Astrocyte of the spinal cord (primary cell): ENCODE measurements at regions not wholly inside any gene's neighbourhood (a gene's known extent, or its start where the extent isn't known, plus 50 kb on each side); places are given as distances from the start of the nearest gene placed in this dataset.

Source experiments
- DNase-seq: peaks from one replicate; pipeline ENCODE4 v3.0.0; 2011; ENCODE audit warnings: low read depth, low spot score
- H3K4me3 ChIP-seq: 2 replicates; pipeline ENCODE4 v1.5.1; 2011; ENCODE audit warnings: low read depth, mild to moderate bottlenecking, low read length, moderate library complexity
- CTCF ChIP-seq: IDR thresholded peaks from 2 replicates; pipeline ENCODE4 v1.5.1; 2012; ENCODE audit warnings: low read depth, mild to moderate bottlenecking, low read length, inconsistent platforms
- in situ Hi-C: cut with HindIII; loops from 2 replicates; pipeline ENCODE4 v1.10.0; 2017; ENCODE audit warnings: low sequenced_read_pairs

GRCh38 chr15:98202256-98202655 lies 241.8 kb downstream of the ARRDC4 start:
- H3K4me3 ChIP-seq, result no peak overlapping the region
- in situ Hi-C loops, result no loop called here
- TF ChIP-seq CTCF, result no peak
- DNase-seq, result no peak

- no peak for DNase-seq
- TF ChIP-seq CTCF, result no peak
- in situ Hi-C loops, result no loop called here
- no peak overlapping the region for H3K4me3 ChIP-seq
Measured at GRCh38 chr15:98203872-98204660, 243.6 kb downstream of the ARRDC4 start.

- in situ Hi-C loops, result no loop called here
- no peak for TF ChIP-seq CTCF
Measured at GRCh38 chr15:98207928-98208327, 247.4 kb downstream of the ARRDC4 start.

DNA sequence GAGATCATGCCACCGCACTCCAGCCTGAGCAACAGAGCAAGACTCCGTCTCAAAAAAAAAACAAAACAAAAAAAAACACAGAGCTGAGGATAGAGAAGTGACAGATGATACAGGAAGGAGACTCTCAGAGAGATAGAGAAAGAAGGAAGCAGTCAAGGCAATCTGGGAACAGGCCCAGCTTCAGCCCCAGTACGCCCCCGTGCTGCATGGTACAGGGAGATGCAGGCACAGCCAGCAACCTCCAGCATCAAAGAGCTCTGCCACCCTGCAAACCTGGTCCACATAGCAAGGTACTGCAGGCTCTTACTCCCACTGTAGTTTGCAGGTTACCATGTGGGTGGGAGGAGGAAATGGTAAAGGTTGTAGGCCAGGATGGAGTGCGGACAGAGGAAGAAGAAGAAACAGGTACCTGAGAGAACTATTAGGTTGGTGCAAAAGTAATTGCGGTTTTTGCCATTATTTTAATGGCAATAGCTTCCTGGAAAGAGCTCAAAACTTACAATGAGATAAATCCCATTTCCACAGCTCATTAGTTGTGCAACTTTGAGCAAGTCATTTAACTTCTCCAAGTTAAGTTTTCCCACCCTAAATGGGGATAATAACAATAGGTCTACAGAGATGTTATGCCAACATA lies 253.0 kb downstream of the ARRDC4 start:
- TF ChIP-seq CTCF, result no peak
- no peak overlapping the region for H3K4me3 ChIP-seq
- no peak for DNase-seq
- in situ Hi-C loops, result no loop called here

More at GRCh38 chr15:98207928-98208327, 247.4 kb downstream of the ARRDC4 start:
- H3K4me3 ChIP-seq, result no peak overlapping the region
- DNase-seq, result no peak

- in situ Hi-C loops, result no loop called here
- H3K4me3 ChIP-seq, result no peak overlapping the region
- DNase-seq, result no peak
- TF ChIP-seq CTCF, result no peak
Measured at GRCh38 chr15:98216166-98216565, 255.7 kb downstream of the ARRDC4 start.

GRCh38 chr15:98217356-98217755 lies 256.9 kb downstream of the ARRDC4 start:
- TF ChIP-seq CTCF, result no peak
- in situ Hi-C loops, result no loop called here
- no peak overlapping the region for H3K4me3 ChIP-seq
- DNase-seq, result no peak
